B cell (primary cell): ENCODE measurements at regions not wholly inside any gene's neighbourhood (a gene's known extent, or its start where the extent isn't known, plus 50 kb on each side); places are given as distances from the start of the nearest gene placed in this dataset.

ENCODE experiments used
- CTCF ChIP-seq: fragments of 200-600 bp; IDR thresholded peaks from one replicate; pipeline ENCODE4 v1.8.0; 2022; ENCODE audit warnings: antibody characterized with exemption, mild to moderate bottlenecking
- EZH2 ChIP-seq: IDR thresholded peaks from 2 replicates; pipeline ENCODE4 v1.6.1; 2012; ENCODE audit warnings: borderline replicate concordance, low read depth, mild to moderate bottlenecking, moderate library complexity, low read length; ENCODE audit not compliant: insufficient read depth, poor library complexity, severe bottlenecking

GRCh38 chr9:40927260-40927631 lies 201.2 kb downstream of the FOXD4L6 start:
- no peak for TF ChIP-seq CTCF
- TF ChIP-seq EZH2 = no peak
